Brain microvascular endothelial cell (primary cell): ENCODE measurements at regions not wholly inside any gene's neighbourhood (a gene's known extent, or its start where the extent isn't known, plus 50 kb on each side); places are given as distances from the start of the nearest gene placed in this dataset.

ENCODE experiments used
- DNase-seq: peaks from one replicate; pipeline ENCODE4 v3.0.0-alpha.2; 2020
- H3K27ac ChIP-seq: fragments of 250-450 bp; sonication (Bioruptor Pico); 2 replicates; pipeline ENCODE4 v1.5.1; 2020; ENCODE audit warnings: mild to moderate bottlenecking, moderate library complexity
- H3K27me3 ChIP-seq: fragments of 250-450 bp; sonication (Bioruptor Pico); replicated peaks from 2 replicates; pipeline ENCODE4 v1.5.1; 2020; ENCODE audit warnings: mild to moderate bottlenecking
- H3K36me3 ChIP-seq: fragments of 250-450 bp; sonication (Bioruptor Pico); replicated peaks from 2 replicates; pipeline ENCODE4 v1.5.1; 2020; ENCODE audit warnings: mild to moderate bottlenecking
- H3K4me3 ChIP-seq: 2 replicates; pipeline ENCODE4 v1.5.1; 2011; ENCODE audit warnings: low read depth, mild to moderate bottlenecking, control low read depth, low read length, moderate library complexity
- CTCF ChIP-seq: IDR thresholded peaks from 2 replicates; pipeline ENCODE4 v1.5.1; 2011; ENCODE audit warnings: low read depth, mild to moderate bottlenecking, moderate library complexity, low read length, control low read depth, inconsistent platforms; ENCODE audit errors: missing control alignments
- in situ Hi-C: cut with HindIII; loops from 2 replicates; pipeline ENCODE4 v1.10.0; 2017; ENCODE audit warnings: low sequenced_read_pairs, low pct_ligation_motif_present

- in situ Hi-C loops: no loop called here
- Histone ChIP-seq H3K27me3 (no peaks in the 10 kb centered on the region), H3K27ac (no peak overlapping the region), H3K36me3 (no peaks in the 10 kb centered on the region), H3K4me3 (no peak overlapping the region)
- no peak for DNase-seq
- no peak for TF ChIP-seq CTCF
These were observed 981.2 kb downstream of the NSUN3 start for GRCh38 chr3:95044101-95044500.

- no peak overlapping the region for H3K4me3 ChIP-seq
- no peak for DNase-seq
- in situ Hi-C loops: no loop called here
- no peak for TF ChIP-seq CTCF
- no peak overlapping the region for H3K27ac ChIP-seq
- H3K36me3 ChIP-seq: no peaks in the 10 kb centered on the region
- no peaks in the 10 kb centered on the region for H3K27me3 ChIP-seq
These were observed 985.7 kb downstream of the NSUN3 start for GRCh38 chr3:95048564-95048963.

GRCh38 chr3:95049841-95050240 lies 987.0 kb downstream of the NSUN3 start:
- DNase-seq: no peak
- Histone ChIP-seq H3K36me3 (no peaks in the 10 kb centered on the region), H3K27ac (no peak overlapping the region), H3K27me3 (no peaks in the 10 kb centered on the region), H3K4me3 (no peak overlapping the region)
- TF ChIP-seq CTCF: no peak
- in situ Hi-C loops: no loop called here

- TF ChIP-seq CTCF: no peak
- in situ Hi-C loops: no loop called here
- H3K36me3 ChIP-seq: no peaks in the 10 kb centered on the region
- no peaks in the 10 kb centered on the region for H3K27me3 ChIP-seq
- no peak overlapping the region for H3K27ac ChIP-seq
- DNase-seq: no peak
- H3K4me3 ChIP-seq: no peak overlapping the region
These were observed 992.4 kb downstream of the NSUN3 start for GRCh38 chr3:95055288-95055687.

- no peak overlapping the region for H3K27ac ChIP-seq
- no peaks in the 10 kb centered on the region for H3K27me3 ChIP-seq
- DNase-seq: no peak
- in situ Hi-C loops: no loop called here
- H3K4me3 ChIP-seq: no peak overlapping the region
- no peak for TF ChIP-seq CTCF
- H3K36me3 ChIP-seq: no peaks in the 10 kb centered on the region
These were observed 1019.3 kb downstream of the NSUN3 start for GRCh38 chr3:95082191-95082590.

- TF ChIP-seq CTCF: no peak
- H3K27ac ChIP-seq: no peak overlapping the region
- H3K4me3 ChIP-seq: no peak overlapping the region
- no peaks in the 10 kb centered on the region for H3K36me3 ChIP-seq
- in situ Hi-C loops: no loop called here
- no peak for DNase-seq
- no peaks in the 10 kb centered on the region for H3K27me3 ChIP-seq
These were observed 1021.9 kb downstream of the NSUN3 start for GRCh38 chr3:95084738-95085137.
